H1 (cell line): ENCODE measurements at regions not wholly inside any gene's neighbourhood (a gene's known extent, or its start where the extent isn't known, plus 50 kb on each side); places are given as distances from the start of the nearest gene placed in this dataset.

Source experiments
- ASH2L ChIP-seq: fragments of 200-600, 300-600 bp; sonication (generic); IDR thresholded peaks from one replicate; pipeline ENCODE4 v1.7.1; 2017; ENCODE audit warnings: low read length
- RFX5 ChIP-seq: IDR thresholded peaks from 2 replicates; pipeline ENCODE4 v1.6.1; 2011; ENCODE audit warnings: low read depth, low read length, improper control_type of control experiment, borderline replicate concordance
- SIN3A ChIP-seq, 2 experiments: IDR thresholded peaks in 1 of 2; conservative IDR thresholded peaks in 1 of 2; 2 replicates each; pipeline ENCODE4 v1.6.1; 2011 to 2012; ENCODE audit warnings: low read length in 2 of 2, improper control_type of control experiment in 1 of 2, low read depth in 1 of 2, mild to moderate bottlenecking in 1 of 2
- SIRT6 ChIP-seq: IDR thresholded peaks from one replicate; pipeline ENCODE4 v1.7.1; 2012; ENCODE audit warnings: low read length, inconsistent platforms
- TAF7 ChIP-seq: optimal IDR thresholded peaks from 2 replicates; pipeline ENCODE3; 2011; ENCODE audit warnings: low read depth, mild to moderate bottlenecking, inconsistent platforms, low read length, moderate library complexity, borderline replicate concordance
- TBP ChIP-seq: IDR thresholded peaks from 2 replicates; pipeline ENCODE4 v1.6.1; 2011; ENCODE audit warnings: low read depth, low read length, improper control_type of control experiment

DNA sequence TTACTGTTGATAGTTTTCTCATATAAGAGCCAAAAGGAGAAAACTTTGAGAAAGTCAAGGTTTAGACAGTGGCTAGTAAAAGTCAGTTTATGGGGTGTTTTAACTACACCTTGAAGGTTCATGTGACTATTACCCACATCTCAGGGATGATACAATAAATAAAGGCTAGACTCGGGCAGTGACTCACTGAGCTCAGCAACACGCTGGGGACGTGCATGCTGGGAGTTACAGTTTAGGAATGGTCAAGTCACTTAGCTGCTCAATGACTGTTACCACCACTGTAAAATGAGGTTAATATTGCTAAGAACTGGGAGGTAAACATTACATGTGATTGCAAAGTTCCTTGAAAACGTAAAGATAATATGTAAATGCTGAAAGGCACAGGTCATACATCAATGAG is 1254.4 kb upstream of the PHF14 start (continued):
- TF ChIP-seq SIN3A (conservative IDR thresholded peaks at IDR 0.05 in 1 of 2, IDR thresholded peaks at IDR 0.05 in 1 of 2; ENCODE audit: low read depth in 1 of 2, low read length in 2 of 2) (no peak), RFX5 (no peak), SIRT6 (no peak), ASH2L (no peak), TAF7 (no peak), TBP (no peak)
